ENCODE measurements at regions not wholly inside any gene's neighbourhood (a gene's known extent, or its start where the extent isn't known, plus 50 kb on each side); places are given as distances from the start of the nearest gene placed in this dataset.

DNA sequence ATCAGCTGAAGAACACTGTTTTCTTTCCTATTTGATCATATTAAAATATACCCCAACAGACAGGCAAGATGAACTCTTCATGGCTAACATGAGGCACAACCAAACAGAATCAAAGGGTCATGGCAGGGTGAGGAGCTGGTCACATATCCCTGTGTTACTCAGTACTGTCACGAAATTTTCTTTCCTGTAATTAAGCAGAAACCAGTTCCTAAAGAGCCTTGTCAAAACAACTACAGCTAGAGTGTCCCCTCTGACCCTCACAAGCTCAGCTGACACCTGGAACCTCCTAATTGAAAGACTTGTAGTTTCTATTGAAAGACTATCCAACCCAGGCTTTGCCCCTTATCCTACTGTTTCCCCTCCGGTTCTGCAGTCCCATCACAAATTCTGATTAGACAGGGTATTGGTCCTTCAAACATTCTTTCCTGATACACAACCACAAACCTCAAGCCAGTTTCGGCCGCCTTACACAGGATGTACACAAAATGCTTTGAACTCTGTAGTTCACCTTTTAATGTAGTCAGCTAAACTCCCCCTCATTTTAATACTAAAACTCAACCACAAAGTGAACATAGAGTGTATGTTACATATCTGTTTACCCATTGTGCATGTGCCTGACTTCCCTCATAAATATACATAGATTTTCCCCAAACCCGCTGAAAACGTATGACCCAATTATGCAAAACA lies 651.9 kb downstream of the MRPL39 start (continued):
- TF ChIP-seq STAT1 (IDR thresholded peaks at IDR 0.05; ENCODE audit: unreplicated experiment) (no peak), NANOG (IDR thresholded peaks at IDR 0.05; ENCODE audit: borderline replicate concordance) (no peak), POLR2AphosphoS5 (IDR thresholded peaks at IDR 0.05; ENCODE audit: low read depth) (no peak), CREB1 (CRISPR knock-in tag; IDR thresholded peaks at IDR 0.05; ENCODE audit: low read depth) (no peak), EZH2phosphoT487 (IDR thresholded peaks at IDR 0.05; ENCODE audit: unreplicated experiment) (no peak), EZH2 (IDR thresholded peaks at IDR 0.05; ENCODE audit: low read depth, unreplicated experiment) (no peak), ZNF331 (CRISPR knock-in tag; IDR thresholded peaks at IDR 0.05; ENCODE audit: low read depth) (no peak)
- TF ChIP-seq, protein P1, sequence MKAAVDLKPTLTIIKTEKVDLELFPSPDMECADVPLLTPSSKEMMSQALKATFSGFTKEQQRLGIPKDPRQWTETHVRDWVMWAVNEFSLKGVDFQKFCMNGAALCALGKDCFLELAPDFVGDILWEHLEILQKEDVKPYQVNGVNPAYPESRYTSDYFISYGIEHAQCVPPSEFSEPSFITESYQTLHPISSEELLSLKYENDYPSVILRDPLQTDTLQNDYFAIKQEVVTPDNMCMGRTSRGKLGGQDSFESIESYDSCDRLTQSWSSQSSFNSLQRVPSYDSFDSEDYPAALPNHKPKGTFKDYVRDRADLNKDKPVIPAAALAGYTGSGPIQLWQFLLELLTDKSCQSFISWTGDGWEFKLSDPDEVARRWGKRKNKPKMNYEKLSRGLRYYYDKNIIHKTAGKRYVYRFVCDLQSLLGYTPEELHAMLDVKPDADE (IDR thresholded peaks at IDR 0.05), result no peak
- TF ChIP-seq, protein P2, sequence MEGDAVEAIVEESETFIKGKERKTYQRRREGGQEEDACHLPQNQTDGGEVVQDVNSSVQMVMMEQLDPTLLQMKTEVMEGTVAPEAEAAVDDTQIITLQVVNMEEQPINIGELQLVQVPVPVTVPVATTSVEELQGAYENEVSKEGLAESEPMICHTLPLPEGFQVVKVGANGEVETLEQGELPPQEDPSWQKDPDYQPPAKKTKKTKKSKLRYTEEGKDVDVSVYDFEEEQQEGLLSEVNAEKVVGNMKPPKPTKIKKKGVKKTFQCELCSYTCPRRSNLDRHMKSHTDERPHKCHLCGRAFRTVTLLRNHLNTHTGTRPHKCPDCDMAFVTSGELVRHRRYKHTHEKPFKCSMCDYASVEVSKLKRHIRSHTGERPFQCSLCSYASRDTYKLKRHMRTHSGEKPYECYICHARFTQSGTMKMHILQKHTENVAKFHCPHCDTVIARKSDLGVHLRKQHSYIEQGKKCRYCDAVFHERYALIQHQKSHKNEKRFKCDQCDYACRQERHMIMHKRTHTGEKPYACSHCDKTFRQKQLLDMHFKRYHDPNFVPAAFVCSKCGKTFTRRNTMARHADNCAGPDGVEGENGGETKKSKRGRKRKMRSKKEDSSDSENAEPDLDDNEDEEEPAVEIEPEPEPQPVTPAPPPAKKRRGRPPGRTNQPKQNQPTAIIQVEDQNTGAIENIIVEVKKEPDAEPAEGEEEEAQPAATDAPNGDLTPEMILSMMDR (conservative IDR thresholded peaks at IDR 0.05; ENCODE audit: low read depth in 2 of 2), result no peak
- TF ChIP-seq, protein P3, sequence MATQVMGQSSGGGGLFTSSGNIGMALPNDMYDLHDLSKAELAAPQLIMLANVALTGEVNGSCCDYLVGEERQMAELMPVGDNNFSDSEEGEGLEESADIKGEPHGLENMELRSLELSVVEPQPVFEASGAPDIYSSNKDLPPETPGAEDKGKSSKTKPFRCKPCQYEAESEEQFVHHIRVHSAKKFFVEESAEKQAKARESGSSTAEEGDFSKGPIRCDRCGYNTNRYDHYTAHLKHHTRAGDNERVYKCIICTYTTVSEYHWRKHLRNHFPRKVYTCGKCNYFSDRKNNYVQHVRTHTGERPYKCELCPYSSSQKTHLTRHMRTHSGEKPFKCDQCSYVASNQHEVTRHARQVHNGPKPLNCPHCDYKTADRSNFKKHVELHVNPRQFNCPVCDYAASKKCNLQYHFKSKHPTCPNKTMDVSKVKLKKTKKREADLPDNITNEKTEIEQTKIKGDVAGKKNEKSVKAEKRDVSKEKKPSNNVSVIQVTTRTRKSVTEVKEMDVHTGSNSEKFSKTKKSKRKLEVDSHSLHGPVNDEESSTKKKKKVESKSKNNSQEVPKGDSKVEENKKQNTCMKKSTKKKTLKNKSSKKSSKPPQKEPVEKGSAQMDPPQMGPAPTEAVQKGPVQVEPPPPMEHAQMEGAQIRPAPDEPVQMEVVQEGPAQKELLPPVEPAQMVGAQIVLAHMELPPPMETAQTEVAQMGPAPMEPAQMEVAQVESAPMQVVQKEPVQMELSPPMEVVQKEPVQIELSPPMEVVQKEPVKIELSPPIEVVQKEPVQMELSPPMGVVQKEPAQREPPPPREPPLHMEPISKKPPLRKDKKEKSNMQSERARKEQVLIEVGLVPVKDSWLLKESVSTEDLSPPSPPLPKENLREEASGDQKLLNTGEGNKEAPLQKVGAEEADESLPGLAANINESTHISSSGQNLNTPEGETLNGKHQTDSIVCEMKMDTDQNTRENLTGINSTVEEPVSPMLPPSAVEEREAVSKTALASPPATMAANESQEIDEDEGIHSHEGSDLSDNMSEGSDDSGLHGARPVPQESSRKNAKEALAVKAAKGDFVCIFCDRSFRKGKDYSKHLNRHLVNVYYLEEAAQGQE (IDR thresholded peaks at IDR 0.05; ENCODE audit: unreplicated experiment), result no peak

DNA sequence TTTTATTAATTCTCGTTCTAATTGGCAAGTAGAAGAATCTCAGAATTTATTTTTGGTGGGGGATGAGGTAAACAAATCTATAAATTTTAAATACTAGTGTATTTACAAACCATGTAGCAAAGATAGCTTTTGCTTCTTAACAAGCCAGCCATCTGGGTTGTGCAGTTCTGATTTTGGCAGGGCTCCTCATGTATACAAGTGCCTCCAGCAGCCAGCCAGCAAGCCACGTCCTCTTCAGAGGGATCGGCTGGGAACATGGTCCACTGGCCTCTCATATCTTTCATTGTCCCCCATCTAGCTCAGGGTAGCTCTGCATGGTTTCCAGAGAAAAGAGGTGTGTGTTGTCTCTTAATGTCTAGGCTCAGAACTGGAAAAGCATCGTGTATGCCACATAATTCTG lies 659.1 kb downstream of the MRPL39 start:
- no peaks in the 10 kb centered on the region; the same call in 1 of the 2 replicates for H3K9me2 ChIP-seq (ENCODE audit: insufficient read depth)

More for the DNA sequence above, 659.1 kb downstream of the MRPL39 start:
- Histone ChIP-seq H4K20me1 (replicated peaks; ENCODE audit: insufficient read depth) (no peaks in the 10 kb centered on the region), H3K4me3 (no peak overlapping the region), H2AFZ (no peak overlapping the region), H3K27ac (ENCODE audit: low read depth) (no peak overlapping the region), H3K4me2 (no peak overlapping the region), H3K4me1 (ENCODE audit: insufficient read depth) (no peaks in the 10 kb centered on the region), H3K36me3 (ENCODE audit: insufficient read depth) (no peaks in the 10 kb centered on the region), H3F3A (replicated peaks; ENCODE audit: low read depth) (no peaks in the 10 kb centered on the region), H3K27me3 (ENCODE audit: insufficient read depth) (no peaks in the 10 kb centered on the region), H3K79me2 (replicated peaks; ENCODE audit: insufficient read depth) (no peaks in the 10 kb centered on the region)
- Mint-ChIP-seq H3K9me3 (peaks cover 66% of the 10 kb centered on the region), H3K27me3 (ENCODE audit: insufficient read depth, low read depth, poor library complexity) (peaks cover 3% of the 10 kb centered on the region), H3K4me3 (no peak overlapping the region), H3K4me1 (no peaks in the 10 kb centered on the region), H3K36me3 (ENCODE audit: low read depth) (peaks cover 5% of the 10 kb centered on the region; the same call in 1 of the 3 replicates), H3K27ac (no peak overlapping the region)
- DNase-seq (ENCODE audit: low spot score) (no peak), ATAC-seq (no peak)
- TF ChIP-seq, protein P1 (IDR thresholded peaks at IDR 0.05), result no peak
- TF ChIP-seq EZH2 (IDR thresholded peaks at IDR 0.05; ENCODE audit: low read depth, unreplicated experiment), result no peak
- TF ChIP-seq, protein P3 (IDR thresholded peaks at IDR 0.05; ENCODE audit: unreplicated experiment), result no peak

Data from GM23338 (cell line).